ENCODE measurements at regions not wholly inside any gene's neighbourhood (a gene's known extent, or its start where the extent isn't known, plus 50 kb on each side); places are given as distances from the start of the nearest gene placed in this dataset.

GRCh38 chr16:49127103-49127502 is 154.5 kb downstream of the CBLN1 start:
- DNase-seq (ENCODE audit: low spot score), result no peak

GRCh38 chr16:49121636-49122035 is 160.0 kb downstream of the CBLN1 start:
- DNase-seq (ENCODE audit: low spot score), result no peak

- DNase-seq (ENCODE audit: low spot score), result no peak
Measured at GRCh38 chr16:49120631-49121030, 161.0 kb downstream of the CBLN1 start.

DNA sequence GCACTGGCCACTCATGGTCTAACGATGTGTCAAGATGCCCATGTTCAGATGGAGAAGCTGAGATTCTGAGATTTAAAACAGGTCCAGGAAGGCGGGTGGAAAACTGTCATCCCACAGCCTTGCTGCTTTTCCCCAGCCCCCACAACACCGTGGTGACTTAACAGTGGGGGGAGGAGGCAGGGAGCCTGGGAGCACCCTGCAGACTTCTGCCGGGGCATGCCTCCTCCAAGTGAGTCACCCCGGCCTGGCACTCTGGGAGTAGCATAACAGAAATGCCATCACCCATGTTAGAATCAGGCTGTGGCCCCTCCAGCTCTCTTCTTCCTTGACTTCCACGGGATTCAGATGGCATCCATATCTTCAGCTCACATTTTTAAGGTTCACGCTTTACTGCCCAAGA is 164.8 kb downstream of the CBLN1 start:
- no peak for DNase-seq (ENCODE audit: low spot score)

DNA sequence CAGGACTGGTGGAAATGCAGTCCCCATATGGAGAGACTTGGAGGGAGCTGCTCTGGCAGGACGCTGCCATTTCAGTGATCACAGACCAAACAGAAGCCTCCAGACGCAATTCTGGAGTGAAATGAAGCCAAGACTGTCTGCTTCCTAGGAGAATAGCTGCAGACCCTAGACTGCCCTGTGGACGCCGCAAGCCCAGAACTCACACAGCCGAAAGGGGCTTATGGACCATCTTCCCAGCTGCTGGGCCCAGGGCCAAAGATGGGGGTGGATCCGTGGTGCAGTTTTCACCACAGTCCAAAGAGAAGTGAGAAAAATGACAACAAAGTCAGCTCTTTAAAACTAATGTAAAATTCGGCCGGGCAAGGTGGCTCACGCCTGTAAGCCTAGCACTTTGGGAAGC is 165.7 kb downstream of the CBLN1 start:
- no peak for DNase-seq (ENCODE audit: low spot score)

GRCh38 chr16:49112754-49113153 is 168.9 kb downstream of the CBLN1 start:
- DNase-seq (ENCODE audit: low spot score), result peak; percentile 70

GRCh38 chr16:49111351-49111750 is 170.3 kb downstream of the CBLN1 start:
- DNase-seq (ENCODE audit: low spot score), result no peak

- DNase-seq (ENCODE audit: low spot score), result no peak
Measured at GRCh38 chr16:49108611-49109010, 173.0 kb downstream of the CBLN1 start.

DNA sequence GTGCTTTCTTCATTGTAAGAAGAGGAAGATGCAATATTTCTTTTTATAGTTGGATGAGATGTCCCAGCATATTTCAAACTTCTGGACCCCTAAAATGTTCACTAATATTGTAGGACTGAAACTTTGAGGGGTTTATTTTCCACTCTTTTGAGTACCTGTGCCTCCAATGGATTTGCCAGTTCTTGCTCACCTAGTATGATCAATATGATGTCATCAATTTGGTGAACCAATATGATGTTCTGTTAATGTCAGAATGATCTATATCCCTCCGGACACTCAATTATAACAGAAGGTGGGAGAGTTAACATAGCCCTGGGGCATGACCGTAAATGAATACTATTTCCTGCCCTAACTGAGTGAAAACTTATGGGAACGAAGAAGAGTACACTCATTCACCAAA is 178.3 kb downstream of the CBLN1 start:
- no peak for DNase-seq (ENCODE audit: low spot score)

GRCh38 chr16:49101997-49102396 is 179.6 kb downstream of the CBLN1 start:
- no peak for DNase-seq (ENCODE audit: low spot score)

DNA sequence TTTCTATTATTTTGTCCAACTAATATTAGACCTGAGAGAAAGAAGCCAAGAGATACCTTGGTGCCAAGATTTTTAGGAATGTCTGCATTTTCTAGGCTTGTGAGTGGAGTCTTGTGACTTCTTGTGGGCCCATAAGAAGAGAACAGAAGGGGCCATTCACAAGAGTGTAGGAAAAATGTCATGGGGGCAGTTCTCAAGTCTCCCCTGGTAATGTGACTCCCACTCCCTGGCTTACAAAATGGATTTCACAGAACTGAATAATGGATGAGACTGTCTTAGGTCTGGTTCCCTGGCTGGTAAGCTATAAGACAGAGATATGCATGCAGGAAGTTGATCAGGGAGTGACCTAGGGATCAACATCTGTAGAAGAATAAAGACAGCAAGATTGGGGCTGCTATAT is 181.3 kb downstream of the CBLN1 start:
- no peak for DNase-seq (ENCODE audit: low spot score)

DNA sequence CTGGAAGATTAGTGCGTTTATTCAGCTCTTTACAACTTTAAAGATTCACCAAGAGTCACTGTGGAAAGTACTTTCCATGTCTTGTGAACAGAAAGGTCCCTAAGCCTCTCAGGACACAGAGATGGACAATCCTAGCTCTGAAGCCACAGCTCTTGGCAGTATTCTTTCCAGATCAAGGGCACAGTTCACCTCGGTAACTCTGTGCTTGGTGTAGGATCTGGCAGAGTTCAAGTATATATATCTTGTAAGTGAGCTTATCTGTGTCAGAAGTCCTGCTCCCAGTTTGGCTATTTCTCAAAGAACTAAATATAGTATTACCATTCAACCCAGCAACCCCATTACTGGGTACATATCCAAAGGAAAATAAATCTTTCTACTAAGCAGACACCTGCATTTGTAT is 183.7 kb downstream of the CBLN1 start:
- DNase-seq (ENCODE audit: low spot score), result no peak

DNA sequence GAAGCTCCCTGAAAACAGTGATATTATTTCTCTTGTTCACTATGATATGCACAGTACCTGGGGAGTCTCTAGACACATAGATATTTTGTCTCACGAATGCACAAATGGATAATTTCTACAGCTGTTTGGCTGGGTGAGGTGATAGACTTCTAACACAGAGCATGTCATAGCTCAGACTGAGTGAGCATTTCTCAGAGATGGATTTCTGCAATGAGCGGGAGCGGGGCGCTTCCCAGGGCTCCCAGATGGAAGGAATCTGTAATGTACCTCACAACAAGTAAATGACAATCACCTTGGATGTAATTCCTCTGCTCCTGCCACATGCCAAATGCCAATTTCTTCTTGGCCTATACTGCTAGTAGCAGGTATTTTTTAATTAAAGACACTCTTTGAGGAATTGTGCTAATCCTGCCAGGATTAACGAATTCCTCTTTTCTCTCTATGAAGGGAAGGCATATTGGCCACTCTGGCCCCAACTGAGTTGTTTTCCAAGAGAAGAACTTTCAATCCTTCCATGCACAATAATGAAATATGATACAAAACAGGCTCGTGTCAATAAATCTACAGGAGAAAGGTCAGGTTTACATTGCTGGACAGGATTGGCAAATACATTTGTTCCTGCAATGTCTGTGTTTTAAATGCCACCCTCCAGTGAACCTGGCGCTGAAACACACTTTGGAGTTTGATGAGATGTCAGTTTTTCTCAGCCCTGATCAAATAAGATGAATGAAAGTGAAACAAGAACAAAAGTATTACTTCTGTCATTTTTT is 185.3 kb downstream of the CBLN1 start:
- DNase-seq (ENCODE audit: low spot score), result no peak

DNA sequence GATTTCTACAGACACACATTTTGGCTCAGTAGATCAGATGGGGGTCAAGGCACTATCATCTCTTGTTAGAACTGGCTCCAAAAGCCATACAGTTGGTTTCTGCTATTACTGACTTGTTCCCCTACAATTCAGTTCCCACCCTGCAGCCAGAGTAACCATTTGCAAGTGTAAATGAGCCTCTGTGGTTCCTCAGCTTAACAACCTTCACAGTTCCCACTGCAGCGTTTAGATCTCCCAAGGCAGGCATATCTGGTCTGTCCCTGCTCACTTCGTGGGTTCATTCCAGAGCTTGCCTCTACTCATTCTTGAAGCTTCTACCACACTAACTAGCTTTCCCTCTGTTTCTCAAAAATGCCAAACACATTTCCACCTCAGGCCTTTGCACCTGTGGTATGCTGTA is 186.1 kb downstream of the CBLN1 start:
- DNase-seq (ENCODE audit: low spot score), result no peak

GRCh38 chr16:49094471-49094870 is 187.2 kb downstream of the CBLN1 start:
- no peak for DNase-seq (ENCODE audit: low spot score)

DNA sequence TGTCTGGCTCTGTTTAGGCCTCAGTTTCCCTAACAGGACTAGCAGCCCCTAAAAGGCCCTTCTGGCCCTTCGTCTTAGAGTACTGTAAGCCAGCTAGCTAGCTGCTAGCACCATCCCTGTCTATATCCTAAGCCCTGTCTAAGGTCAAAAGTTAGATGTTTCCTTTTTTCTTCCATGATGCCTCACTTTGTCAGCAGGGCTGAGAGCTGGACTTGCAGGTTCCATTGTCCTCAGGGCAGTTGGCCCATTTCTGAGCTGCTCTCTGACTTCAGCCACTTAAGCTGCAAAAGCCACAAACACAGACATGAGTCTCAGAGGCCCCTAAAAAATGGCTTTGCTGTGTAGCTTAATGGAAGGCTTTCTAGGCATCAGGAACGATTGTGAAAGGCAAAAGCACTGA is 187.7 kb downstream of the CBLN1 start:
- no peak for DNase-seq (ENCODE audit: low spot score)

GRCh38 chr16:49092704-49093103 is 188.9 kb downstream of the CBLN1 start:
- DNase-seq (ENCODE audit: low spot score), result no peak

GRCh38 chr16:49089533-49089932 is 192.1 kb downstream of the CBLN1 start:
- DNase-seq (ENCODE audit: low spot score), result no peak

GRCh38 chr16:49089039-49089438 is 192.6 kb downstream of the CBLN1 start:
- no peak for DNase-seq (ENCODE audit: low spot score)

GRCh38 chr16:49085686-49086085 is 196.0 kb downstream of the CBLN1 start:
- DNase-seq (ENCODE audit: low spot score), result peak; percentile 73

GRCh38 chr16:49084628-49085390 is 196.8 kb downstream of the CBLN1 start:
- DNase-seq (ENCODE audit: low spot score), result no peak

GRCh38 chr16:49081554-49081953 is 200.1 kb downstream of the CBLN1 start:
- DNase-seq (ENCODE audit: low spot score), result no peak

GRCh38 chr16:49081086-49081485 is 200.6 kb downstream of the CBLN1 start:
- no peak for DNase-seq (ENCODE audit: low spot score)

Measured in umbilical cord (tissue), 1 donor.